ENCODE measurements at regions not wholly inside any gene's neighbourhood (a gene's known extent, or its start where the extent isn't known, plus 50 kb on each side); places are given as distances from the start of the nearest gene placed in this dataset.
"Not testable (repeated sequence)": the region's sequence is repeated elsewhere in the genome, so short reads cannot be mapped to it uniquely, and the experiment has no call there.

DNA sequence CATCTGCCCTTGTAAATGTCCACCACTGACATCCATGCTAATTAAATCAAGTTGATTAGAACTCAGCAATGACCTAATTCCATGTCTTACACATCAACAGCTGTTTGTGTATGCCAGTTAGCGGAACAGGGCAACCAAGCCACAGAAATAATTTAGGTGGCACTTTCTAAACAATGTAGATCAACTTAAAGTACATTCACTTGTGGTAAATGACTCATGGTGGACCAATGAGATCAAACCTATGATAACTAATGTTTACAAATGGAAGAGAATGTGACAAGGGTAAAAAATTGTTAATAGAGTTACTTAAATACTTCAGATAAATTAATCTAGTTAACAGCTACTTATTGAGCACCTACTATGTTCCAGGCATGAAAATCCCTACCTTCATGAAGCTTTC lies 63.1 kb upstream of the ICA1 start:
- Mint-ChIP-seq H3K36me3 (ENCODE audit: low read depth) (no peaks in the 10 kb centered on the region), H3K9me3 (ENCODE audit: low read depth) (no peaks in the 10 kb centered on the region), H3K4me1 (ENCODE audit: low read depth) (no peaks in the 10 kb centered on the region), H3K27me3 (ENCODE audit: low read depth) (peaks cover 9% of the 10 kb centered on the region), H3K4me3 (ENCODE audit: unreplicated experiment) (no peak overlapping the region), H3K27ac (ENCODE audit: unreplicated experiment) (no peak overlapping the region)
- DNase-seq (ENCODE audit: low spot score), result no peak
- no peak for TF ChIP-seq CTCF (IDR thresholded peaks at IDR 0.05)

DNA sequence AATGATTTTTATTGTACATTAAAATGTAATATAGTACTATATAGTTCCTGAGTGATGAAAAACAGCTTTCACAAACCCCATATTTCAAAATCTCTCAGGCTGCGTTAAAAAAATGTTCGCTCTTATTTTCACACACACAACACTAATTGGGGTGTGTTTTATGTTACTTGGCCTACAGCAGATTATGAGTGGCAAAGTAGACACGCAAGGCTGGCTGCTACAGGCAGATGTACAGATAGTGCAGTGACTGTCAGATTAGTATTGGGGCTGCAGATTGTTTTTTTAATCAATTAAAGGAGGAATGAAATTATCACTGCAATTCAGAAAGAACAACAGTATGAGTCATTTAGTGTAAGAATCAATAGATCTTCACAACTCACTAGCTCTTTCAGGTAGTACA lies 65.2 kb upstream of the ICA1 start:
- no peak for DNase-seq (ENCODE audit: low spot score)
- Mint-ChIP-seq H3K4me3 (ENCODE audit: unreplicated experiment) (no peak overlapping the region), H3K27ac (ENCODE audit: unreplicated experiment) (no peak overlapping the region), H3K9me3 (ENCODE audit: low read depth) (no peaks in the 10 kb centered on the region), H3K36me3 (ENCODE audit: low read depth) (no peaks in the 10 kb centered on the region), H3K4me1 (ENCODE audit: low read depth) (no peaks in the 10 kb centered on the region), H3K27me3 (ENCODE audit: low read depth) (peaks cover 9% of the 10 kb centered on the region)
- no peak for TF ChIP-seq CTCF (IDR thresholded peaks at IDR 0.05)

DNA sequence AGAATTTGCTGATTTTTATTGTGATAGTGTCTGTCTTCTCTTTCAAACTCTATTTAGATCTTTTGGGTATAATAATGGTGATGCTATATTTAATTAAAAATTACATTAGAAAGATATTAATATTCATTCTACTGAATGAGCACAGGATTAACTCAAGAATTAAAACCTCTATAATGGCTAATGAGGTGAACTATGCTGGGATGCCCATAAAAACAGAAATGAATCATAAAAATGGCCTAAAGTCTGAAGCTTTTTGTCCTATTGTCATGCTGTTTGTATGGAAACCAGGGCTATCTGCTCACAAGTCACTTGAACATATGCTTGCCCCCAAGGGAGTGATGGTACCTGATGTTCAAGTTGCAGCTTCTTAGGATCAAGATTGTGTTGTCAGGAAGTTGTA lies 76.2 kb upstream of the ICA1 start:
- H3K4me1 Mint-ChIP-seq (ENCODE audit: low read depth), result no peaks in the 10 kb centered on the region
- peaks cover 2% of the 10 kb centered on the region for H3K27me3 Mint-ChIP-seq (ENCODE audit: low read depth)
- no peak for DNase-seq (ENCODE audit: low spot score)

GRCh38 chr7:8343556-8343955 lies 81.6 kb upstream of the ICA1 start:
- Mint-ChIP-seq H3K27ac (ENCODE audit: unreplicated experiment) (no peak overlapping the region), H3K9me3 (ENCODE audit: low read depth) (peaks cover 6% of the 10 kb centered on the region), H3K4me3 (ENCODE audit: unreplicated experiment) (no peak overlapping the region), H3K4me1 (ENCODE audit: low read depth) (no peaks in the 10 kb centered on the region), H3K27me3 (ENCODE audit: low read depth) (no peaks in the 10 kb centered on the region), H3K36me3 (ENCODE audit: low read depth) (no peaks in the 10 kb centered on the region)
- no peak for TF ChIP-seq CTCF (IDR thresholded peaks at IDR 0.05)
- DNase-seq (ENCODE audit: low spot score), result no peak

More for the DNA sequence above, 76.2 kb upstream of the ICA1 start:
- H3K4me3 Mint-ChIP-seq (ENCODE audit: unreplicated experiment), result no peak overlapping the region
- H3K36me3 Mint-ChIP-seq (ENCODE audit: low read depth), result no peaks in the 10 kb centered on the region
- no peaks in the 10 kb centered on the region for H3K9me3 Mint-ChIP-seq (ENCODE audit: low read depth)
- TF ChIP-seq CTCF (IDR thresholded peaks at IDR 0.05), result no peak
- H3K27ac Mint-ChIP-seq (ENCODE audit: unreplicated experiment), result no peak overlapping the region

- H3K27me3 Mint-ChIP-seq (ENCODE audit: low read depth); H3K4me1 Mint-ChIP-seq (ENCODE audit: low read depth); H3K9me3 Mint-ChIP-seq (ENCODE audit: low read depth); H3K4me3 Mint-ChIP-seq (ENCODE audit: unreplicated experiment); DNase-seq (ENCODE audit: low spot score); H3K27ac Mint-ChIP-seq (ENCODE audit: unreplicated experiment); H3K36me3 Mint-ChIP-seq (ENCODE audit: low read depth): not testable (repeated sequence)
Observed at GRCh38 chr7:8347395-8347794, 85.4 kb upstream of the ICA1 start.

GRCh38 chr7:8351654-8352053 lies 81.8 kb upstream of the NXPH1 start:
- DNase-seq (ENCODE audit: low spot score); H3K9me3 Mint-ChIP-seq (ENCODE audit: low read depth); H3K4me1 Mint-ChIP-seq (ENCODE audit: low read depth); H3K27me3 Mint-ChIP-seq (ENCODE audit: low read depth); H3K36me3 Mint-ChIP-seq (ENCODE audit: low read depth); H3K4me3 Mint-ChIP-seq (ENCODE audit: unreplicated experiment); H3K27ac Mint-ChIP-seq (ENCODE audit: unreplicated experiment): not testable (repeated sequence)
